Gastroesophageal sphincter (tissue), 2 donors: ENCODE measurements at regions not wholly inside any gene's neighbourhood (a gene's known extent, or its start where the extent isn't known, plus 50 kb on each side); places are given as distances from the start of the nearest gene placed in this dataset.

Experiments
- POLR2A ChIP-seq, 2 donors: fragments of 450-650 bp; IDR thresholded peaks; one replicate each; pipeline ENCODE4 v1.6.1; 2017; ENCODE audit warnings: antibody characterized with exemption in 2 of 2, mild to moderate bottlenecking in 2 of 2, moderate library complexity in 1 of 2
- POLR2AphosphoS5 ChIP-seq: sonication (generic); formaldehyde crosslinking; IDR thresholded peaks from one replicate; pipeline ENCODE4 v1.6.1; 2017; ENCODE audit warnings: antibody characterized with exemption

DNA sequence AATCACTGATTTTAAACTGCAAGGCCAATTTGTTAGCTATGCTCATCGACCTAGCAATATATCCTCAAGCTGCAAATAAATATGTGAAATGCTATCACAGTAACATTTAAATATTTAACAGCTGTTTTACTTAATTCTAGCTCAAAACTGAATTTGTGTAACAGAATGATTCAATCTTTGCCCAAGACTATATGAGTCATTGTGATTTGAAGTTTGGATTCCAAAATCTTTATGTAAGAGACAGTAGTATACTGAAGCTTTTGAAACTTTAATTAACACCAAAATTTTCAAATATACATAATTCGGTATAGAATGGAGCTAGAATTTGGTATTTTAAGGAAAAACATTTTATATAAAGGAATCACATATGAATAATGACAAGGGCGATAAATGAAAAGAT lies 603.0 kb upstream of the ROBO2 start:
- no peak for TF ChIP-seq POLR2A (IDR thresholded peaks at IDR 0.05)
- no peak for TF ChIP-seq POLR2AphosphoS5
